GM23338 (cell line): ENCODE measurements at regions not wholly inside any gene's neighbourhood (a gene's known extent, or its start where the extent isn't known, plus 50 kb on each side); places are given as distances from the start of the nearest gene placed in this dataset.

Source experiments
- CREB1 ChIP-seq: fragments of 250-450 bp; sonication (Bioruptor Pico); IDR thresholded peaks from 2 replicates; pipeline ENCODE4 v1.5.0; 2020; ENCODE audit warnings: low read depth, mild to moderate bottlenecking, moderate library complexity
- EZH2 ChIP-seq: fragments of 200-600 bp; sonication (generic); IDR thresholded peaks from one replicate; pipeline ENCODE4 v1.8.0; 2017; ENCODE audit warnings: antibody characterized with exemption, mild to moderate bottlenecking, low read depth; ENCODE audit not compliant: unreplicated experiment
- EZH2phosphoT487 ChIP-seq: fragments of 200-600 bp; sonication (generic); IDR thresholded peaks from one replicate; pipeline ENCODE4 v1.8.1; 2018; ENCODE audit warnings: antibody characterized with exemption; ENCODE audit not compliant: unreplicated experiment
- POLR2AphosphoS5 ChIP-seq: IDR thresholded peaks from 2 replicates; pipeline ENCODE4 v1.6.1; 2016; ENCODE audit warnings: antibody characterized with exemption, low read depth
- REST ChIP-seq: IDR thresholded peaks from one replicate; pipeline ENCODE4 v1.6.1; 2018; ENCODE audit warnings: antibody characterized with exemption; ENCODE audit not compliant: unreplicated experiment
- TF ChIP-seq, protein P1 (sequence below), 2 experiments: fragments of 200-600 bp in 1 of 2; sonication (generic) in 1 of 2; conservative IDR thresholded peaks; 2 replicates each; pipeline versions ENCODE4 v1.5.1 to v1.6.1; 2016 to 2017; ENCODE audit warnings: antibody characterized with exemption in 2 of 2, low read depth in 2 of 2, mild to moderate bottlenecking in 2 of 2, moderate library complexity in 1 of 2

GRCh38 chr1:181987334-181987895 lies 74.1 kb downstream of the ZNF648 start:
- TF ChIP-seq, protein P1, sequence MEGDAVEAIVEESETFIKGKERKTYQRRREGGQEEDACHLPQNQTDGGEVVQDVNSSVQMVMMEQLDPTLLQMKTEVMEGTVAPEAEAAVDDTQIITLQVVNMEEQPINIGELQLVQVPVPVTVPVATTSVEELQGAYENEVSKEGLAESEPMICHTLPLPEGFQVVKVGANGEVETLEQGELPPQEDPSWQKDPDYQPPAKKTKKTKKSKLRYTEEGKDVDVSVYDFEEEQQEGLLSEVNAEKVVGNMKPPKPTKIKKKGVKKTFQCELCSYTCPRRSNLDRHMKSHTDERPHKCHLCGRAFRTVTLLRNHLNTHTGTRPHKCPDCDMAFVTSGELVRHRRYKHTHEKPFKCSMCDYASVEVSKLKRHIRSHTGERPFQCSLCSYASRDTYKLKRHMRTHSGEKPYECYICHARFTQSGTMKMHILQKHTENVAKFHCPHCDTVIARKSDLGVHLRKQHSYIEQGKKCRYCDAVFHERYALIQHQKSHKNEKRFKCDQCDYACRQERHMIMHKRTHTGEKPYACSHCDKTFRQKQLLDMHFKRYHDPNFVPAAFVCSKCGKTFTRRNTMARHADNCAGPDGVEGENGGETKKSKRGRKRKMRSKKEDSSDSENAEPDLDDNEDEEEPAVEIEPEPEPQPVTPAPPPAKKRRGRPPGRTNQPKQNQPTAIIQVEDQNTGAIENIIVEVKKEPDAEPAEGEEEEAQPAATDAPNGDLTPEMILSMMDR (conservative IDR thresholded peaks at IDR 0.05; ENCODE audit: low read depth in 2 of 2) = no peak
- TF ChIP-seq POLR2AphosphoS5 (no peak), EZH2phosphoT487 (no peak), REST (no peak), EZH2 (no peak), CREB1 (CRISPR knock-in tag) (no peak)
